H9 (cell line): ENCODE measurements at regions not wholly inside any gene's neighbourhood (a gene's known extent, or its start where the extent isn't known, plus 50 kb on each side); places are given as distances from the start of the nearest gene placed in this dataset.

Experiments used
- DNase-seq: peaks from one replicate; pipeline ENCODE4 v3.0.0-alpha.2; 2017
- H2AFZ ChIP-seq: one replicate; pipeline ENCODE4 v1.6.1; 2013; ENCODE audit warnings: mild to moderate bottlenecking, low read length, control low read depth, moderate library complexity
- H2AK5ac ChIP-seq: 2 replicates; pipeline ENCODE4 v1.6.1; 2013; ENCODE audit warnings: low read length, control low read depth, mixed read lengths; ENCODE audit not compliant: insufficient read length
- H2BK120ac ChIP-seq: one replicate; pipeline ENCODE4 v1.6.1; 2013; ENCODE audit warnings: low read depth, mild to moderate bottlenecking, low read length, control low read depth, inconsistent platforms; ENCODE audit not compliant: poor library complexity, severe bottlenecking
- H2BK12ac ChIP-seq: 2 replicates; pipeline ENCODE4 v1.6.1; 2013; ENCODE audit warnings: low read length, control low read depth, mixed read lengths, low read depth; ENCODE audit not compliant: insufficient read length
- H2BK15ac ChIP-seq: 2 replicates; pipeline ENCODE4 v1.6.1; 2013; ENCODE audit warnings: low read depth, low read length, control low read depth
- H2BK20ac ChIP-seq: one replicate; pipeline ENCODE4 v1.6.1; 2013; ENCODE audit warnings: low read depth, mild to moderate bottlenecking, low read length, control low read depth, inconsistent platforms; ENCODE audit not compliant: poor library complexity, severe bottlenecking
- H2BK5ac ChIP-seq: 2 replicates; pipeline ENCODE4 v1.6.1; 2013; ENCODE audit warnings: low read length, control low read depth, mixed read lengths; ENCODE audit not compliant: insufficient read length
- H3K14ac ChIP-seq: 2 replicates; pipeline ENCODE4 v1.6.1; 2013; ENCODE audit warnings: low read length, control low read depth; ENCODE audit not compliant: insufficient read depth
- H3K18ac ChIP-seq: 2 replicates; pipeline ENCODE4 v1.6.1; 2013; ENCODE audit warnings: low read depth, mild to moderate bottlenecking, mixed read lengths, low read length, control low read depth; ENCODE audit not compliant: insufficient read length
- H3K23ac ChIP-seq: 2 replicates; pipeline ENCODE4 v1.6.1; 2013; ENCODE audit warnings: low read length, control low read depth, mixed read lengths, low read depth; ENCODE audit not compliant: insufficient read length
- H3K23me2 ChIP-seq: 2 replicates; pipeline ENCODE4 v1.6.1; 2013; ENCODE audit warnings: low read depth, mild to moderate bottlenecking, mixed read lengths, low read length, control low read depth; ENCODE audit not compliant: insufficient read length, poor library complexity, severe bottlenecking
- H3K27ac ChIP-seq: 2 replicates; pipeline ENCODE4 v1.5.1; 2013; ENCODE audit warnings: low read length, control low read depth, mixed read lengths, low read depth; ENCODE audit not compliant: insufficient read length
- H3K27me3 ChIP-seq: 2 replicates; pipeline ENCODE4 v1.6.1; 2013; ENCODE audit warnings: low read length, control low read depth, inconsistent platforms; ENCODE audit not compliant: insufficient read depth
- H3K4ac ChIP-seq: 2 replicates; pipeline ENCODE4 v1.6.1; 2013; ENCODE audit warnings: low read depth, mild to moderate bottlenecking, control low read depth, inconsistent platforms, low read length, moderate library complexity
- H3K4me1 ChIP-seq: 2 replicates; pipeline ENCODE4 v1.6.1; 2013; ENCODE audit warnings: low read length, control low read depth, inconsistent platforms; ENCODE audit not compliant: insufficient read depth
- H3K4me2 ChIP-seq: 2 replicates; pipeline ENCODE4 v1.6.1; 2013; ENCODE audit warnings: low read length, control low read depth, mixed read lengths; ENCODE audit not compliant: insufficient read length, insufficient read depth
- H3K56ac ChIP-seq: 2 replicates; pipeline ENCODE4 v1.6.1; 2013; ENCODE audit warnings: low read depth, mild to moderate bottlenecking, mixed read lengths, low read length, control low read depth; ENCODE audit not compliant: insufficient read length
- H3K79me1 ChIP-seq: 2 replicates; pipeline ENCODE4 v1.6.1; 2013; ENCODE audit warnings: low read depth, mild to moderate bottlenecking, moderate library complexity, low read length, control low read depth, inconsistent platforms; ENCODE audit not compliant: insufficient read depth, poor library complexity, severe bottlenecking
- H3K79me2 ChIP-seq: 2 replicates; pipeline ENCODE4 v1.6.1; 2013; ENCODE audit warnings: low read length, control low read depth, inconsistent platforms; ENCODE audit not compliant: insufficient read depth
- H3K9ac ChIP-seq: 2 replicates; pipeline ENCODE4 v1.6.1; 2013; ENCODE audit warnings: low read length, control low read depth, mixed read lengths; ENCODE audit not compliant: insufficient read length; ENCODE audit errors: extremely low read depth
- H3K9me3 ChIP-seq: one replicate; pipeline ENCODE4 v1.6.1; 2013; ENCODE audit warnings: low read depth, low read length, inconsistent platforms; ENCODE audit not compliant: control insufficient read depth
- H3T11ph ChIP-seq: one replicate; pipeline ENCODE4 v1.6.1; 2013; ENCODE audit warnings: mild to moderate bottlenecking, low read length, control low read depth, inconsistent platforms
- H4K20me1 ChIP-seq: one replicate; pipeline ENCODE4 v1.6.1; 2013; ENCODE audit not compliant: control insufficient read depth, insufficient read length, insufficient read depth
- H4K5ac ChIP-seq: 2 replicates; pipeline ENCODE4 v1.6.1; 2013; ENCODE audit warnings: low read depth, mild to moderate bottlenecking, mixed read lengths, low read length, control low read depth; ENCODE audit not compliant: insufficient read length
- H4K8ac ChIP-seq: replicated peaks from 2 replicates; pipeline ENCODE4 v1.6.1; 2013; ENCODE audit warnings: low read length, control low read depth, mixed read lengths, low read depth; ENCODE audit not compliant: insufficient read length
- H4K91ac ChIP-seq: 2 replicates; pipeline ENCODE4 v1.6.1; 2013; ENCODE audit warnings: low read depth, mild to moderate bottlenecking, moderate library complexity, mixed read lengths, low read length, control low read depth; ENCODE audit not compliant: insufficient read length
- H3K27ac Mint-ChIP-seq, 3 experiments: 2 replicates in 2 of 3; 3 replicates in 1 of 3; pipeline ENCODE4 v1.8.0; 2020 to 2021; ENCODE audit warnings: mixed read lengths in 3 of 3, mild to moderate bottlenecking in 1 of 3, moderate library complexity in 1 of 3
- H3K27me3 Mint-ChIP-seq: 2 replicates; pipeline ENCODE4 v1.8.0; 2021; ENCODE audit warnings: low read depth, mild to moderate bottlenecking, moderate library complexity, mixed read lengths
- H3K36me3 Mint-ChIP-seq, 3 experiments: 2 replicates in 2 of 3; 3 replicates in 1 of 3; pipeline ENCODE4 v1.8.0; 2020 to 2021; ENCODE audit warnings: low read depth in 3 of 3, mixed read lengths in 3 of 3; ENCODE audit not compliant: insufficient read depth in 1 of 3
- H3K4me1 Mint-ChIP-seq, 2 experiments: 2 replicates each; pipeline ENCODE4 v1.8.0; 2020; ENCODE audit warnings: mixed read lengths in 2 of 2
- H3K4me3 Mint-ChIP-seq, 2 experiments: 2 replicates in 1 of 2; 3 replicates in 1 of 2; pipeline ENCODE4 v1.8.0; 2020 to 2021; ENCODE audit warnings: mild to moderate bottlenecking in 2 of 2, mixed read lengths in 2 of 2, moderate library complexity in 1 of 2
- H3K9me3 Mint-ChIP-seq, 2 experiments: 2 replicates in 1 of 2; 3 replicates in 1 of 2; pipeline ENCODE4 v1.8.0; 2020; ENCODE audit warnings: mild to moderate bottlenecking in 2 of 2, mixed read lengths in 2 of 2, moderate library complexity in 1 of 2
- WGBS: extraction: QIAGEN DNeasy Blood & Tissue Kit; methylation state at CpG from one replicate; pipeline ENCODE4 v1.1.7; 2013; ENCODE audit warnings: missing lambda C conversion rate, low lambda C conversion rate, mixed read lengths; ENCODE audit not compliant: insufficient read length; ENCODE audit errors: extremely low coverage; 5-methylcytosine and 5-hydroxymethylcytosine counted together
- TF ChIP-seq, protein P1 (sequence below): fragments of 200-600 bp; sonication (generic); conservative IDR thresholded peaks from 3 replicates; pipeline ENCODE4 v1.8.0; 2021; ENCODE audit warnings: antibody characterized with exemption, mild to moderate bottlenecking

- no peaks in the 10 kb centered on the region; a peak in 1 of 7 replicates for H3K36me3 Mint-ChIP-seq
- no peak overlapping the region for H3K27ac Mint-ChIP-seq
- no peaks in the 10 kb centered on the region for H3K9me3 ChIP-seq
- no peaks in the 10 kb centered on the region for H3K4me1 Mint-ChIP-seq
- no peak overlapping the region for H2BK20ac ChIP-seq
- no peaks in the 10 kb centered on the region for H3K79me1 ChIP-seq
- no peak overlapping the region for H3K23ac ChIP-seq
- H3K56ac ChIP-seq = no peak overlapping the region
- H2BK5ac ChIP-seq = no peak overlapping the region
- H3K9ac ChIP-seq = no peak overlapping the region
- H3T11ph ChIP-seq = no peak overlapping the region
- TF ChIP-seq, protein P1, sequence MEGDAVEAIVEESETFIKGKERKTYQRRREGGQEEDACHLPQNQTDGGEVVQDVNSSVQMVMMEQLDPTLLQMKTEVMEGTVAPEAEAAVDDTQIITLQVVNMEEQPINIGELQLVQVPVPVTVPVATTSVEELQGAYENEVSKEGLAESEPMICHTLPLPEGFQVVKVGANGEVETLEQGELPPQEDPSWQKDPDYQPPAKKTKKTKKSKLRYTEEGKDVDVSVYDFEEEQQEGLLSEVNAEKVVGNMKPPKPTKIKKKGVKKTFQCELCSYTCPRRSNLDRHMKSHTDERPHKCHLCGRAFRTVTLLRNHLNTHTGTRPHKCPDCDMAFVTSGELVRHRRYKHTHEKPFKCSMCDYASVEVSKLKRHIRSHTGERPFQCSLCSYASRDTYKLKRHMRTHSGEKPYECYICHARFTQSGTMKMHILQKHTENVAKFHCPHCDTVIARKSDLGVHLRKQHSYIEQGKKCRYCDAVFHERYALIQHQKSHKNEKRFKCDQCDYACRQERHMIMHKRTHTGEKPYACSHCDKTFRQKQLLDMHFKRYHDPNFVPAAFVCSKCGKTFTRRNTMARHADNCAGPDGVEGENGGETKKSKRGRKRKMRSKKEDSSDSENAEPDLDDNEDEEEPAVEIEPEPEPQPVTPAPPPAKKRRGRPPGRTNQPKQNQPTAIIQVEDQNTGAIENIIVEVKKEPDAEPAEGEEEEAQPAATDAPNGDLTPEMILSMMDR = no peak
- no peak overlapping the region for H3K18ac ChIP-seq
- no CpG with 5 or more reads among the region's 3 CpGs for WGBS
- no peaks in the 10 kb centered on the region for H3K79me2 ChIP-seq
- no peak overlapping the region for H2BK15ac ChIP-seq
- H3K27me3 Mint-ChIP-seq = no peaks in the 10 kb centered on the region
- H3K27me3 ChIP-seq = no peaks in the 10 kb centered on the region
- no peak for DNase-seq
- H4K91ac ChIP-seq = no peak overlapping the region
- H4K20me1 ChIP-seq = no peaks in the 10 kb centered on the region
- H4K8ac ChIP-seq = no peak overlapping the region
- H4K5ac ChIP-seq = no peak overlapping the region
- no peak overlapping the region for H3K4me2 ChIP-seq
- no peak overlapping the region for H2AK5ac ChIP-seq
- no peak overlapping the region for H2BK120ac ChIP-seq
- H3K27ac ChIP-seq = no peak overlapping the region
- no peak overlapping the region for H2BK12ac ChIP-seq
- H2AFZ ChIP-seq = no peak overlapping the region
- H3K4ac ChIP-seq = no peak overlapping the region
- no peaks in the 10 kb centered on the region for H3K4me1 ChIP-seq
- no peak overlapping the region for H3K4me3 Mint-ChIP-seq
- H3K23me2 ChIP-seq = no peaks in the 10 kb centered on the region
- no peak overlapping the region for H3K14ac ChIP-seq
- H3K9me3 Mint-ChIP-seq = peaks cover 4 to 5% of the 10 kb centered on the region in 2 experiments; a peak in 2 of 5 replicates
These were observed 120.1 kb downstream of the SEC16B start for GRCh38 chr1:177849579-177850290.
